ENCODE measurements at regions not wholly inside any gene's neighbourhood (a gene's known extent, or its start where the extent isn't known, plus 50 kb on each side); places are given as distances from the start of the nearest gene placed in this dataset.

DNA sequence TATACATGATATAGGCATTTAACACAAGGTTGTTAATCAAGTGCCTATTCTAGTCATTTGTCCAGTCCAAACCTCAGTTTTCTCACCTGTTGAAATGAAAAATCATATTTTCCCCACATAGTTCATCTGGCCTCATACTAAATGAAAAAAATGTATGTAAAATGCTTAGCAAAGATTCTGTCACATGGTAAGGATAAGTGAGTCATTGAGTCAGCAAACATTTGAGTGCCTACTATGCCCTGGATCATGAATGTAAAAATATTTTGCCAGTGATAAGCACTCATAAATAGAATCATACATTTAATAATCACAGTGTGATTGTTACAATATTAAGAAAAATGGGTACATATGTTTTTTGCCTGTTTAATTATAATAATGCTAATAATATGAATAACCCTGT is 181.2 kb upstream of the PAPPA start:
- no peak for DNase-seq

DNA sequence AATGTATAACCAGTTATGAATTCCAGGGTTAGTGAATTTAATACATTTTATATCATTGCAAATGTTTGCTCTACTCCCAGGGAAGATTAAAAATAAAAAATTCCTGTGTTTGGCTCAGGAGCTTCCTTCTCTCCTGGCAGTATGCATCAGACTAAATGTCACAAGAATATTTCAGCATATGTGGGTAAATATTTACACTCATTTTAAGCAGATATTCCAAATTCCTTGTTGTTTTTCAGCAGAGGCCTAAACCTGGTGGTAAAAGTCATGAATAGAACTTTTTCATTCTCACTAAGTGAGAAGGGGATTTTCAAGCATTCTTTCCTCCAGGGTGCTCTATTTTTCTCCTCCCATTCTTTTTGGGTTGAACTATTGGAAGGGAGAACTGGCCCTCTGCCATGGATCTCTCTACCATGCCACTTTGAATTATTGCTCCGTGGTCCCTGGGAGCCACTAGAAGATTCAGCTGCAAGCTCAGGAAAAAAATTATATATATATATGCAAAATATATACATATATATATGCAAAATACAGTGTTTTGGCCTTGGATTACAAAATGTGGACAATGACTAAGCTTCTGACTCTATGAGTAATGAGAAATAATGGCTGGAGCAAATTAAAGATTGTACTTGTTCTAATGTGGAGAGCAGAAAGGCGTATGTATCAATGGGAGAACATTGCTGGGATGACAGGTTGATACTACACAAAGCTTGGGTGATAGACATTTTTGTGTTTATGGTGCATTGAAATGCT is 180.6 kb upstream of the PAPPA start:
- DNase-seq: no peak

GRCh38 chr9:115976781-115977180 is 176.8 kb upstream of the PAPPA start:
- DNase-seq: no peak

- no peak for DNase-seq
Measured at GRCh38 chr9:115978091-115978490, 175.5 kb upstream of the PAPPA start.

DNA sequence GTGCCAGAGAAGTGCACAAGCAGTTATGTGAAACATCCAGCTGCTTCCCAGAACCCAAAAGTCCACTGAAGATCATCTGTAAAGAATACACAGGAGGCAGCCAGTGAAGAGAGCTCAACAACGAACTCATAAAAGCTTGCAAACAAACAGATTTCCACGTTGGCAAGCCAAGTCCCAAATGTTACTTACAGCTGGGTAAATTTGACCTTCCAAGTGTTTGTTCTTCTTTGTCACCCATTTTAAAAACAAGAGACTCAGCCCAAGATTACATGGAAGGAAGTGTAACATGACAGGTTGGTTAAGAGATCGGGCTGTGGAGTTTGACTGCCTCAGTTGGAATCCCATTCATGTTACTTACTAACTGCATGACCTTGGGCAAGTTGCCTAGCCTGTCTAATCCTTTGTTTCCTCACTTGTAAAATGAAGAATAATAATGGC is 174.9 kb upstream of the PAPPA start:
- DNase-seq: no peak

- DNase-seq: no peak
Measured at GRCh38 chr9:115980054-115980453, 173.5 kb upstream of the PAPPA start.

DNA sequence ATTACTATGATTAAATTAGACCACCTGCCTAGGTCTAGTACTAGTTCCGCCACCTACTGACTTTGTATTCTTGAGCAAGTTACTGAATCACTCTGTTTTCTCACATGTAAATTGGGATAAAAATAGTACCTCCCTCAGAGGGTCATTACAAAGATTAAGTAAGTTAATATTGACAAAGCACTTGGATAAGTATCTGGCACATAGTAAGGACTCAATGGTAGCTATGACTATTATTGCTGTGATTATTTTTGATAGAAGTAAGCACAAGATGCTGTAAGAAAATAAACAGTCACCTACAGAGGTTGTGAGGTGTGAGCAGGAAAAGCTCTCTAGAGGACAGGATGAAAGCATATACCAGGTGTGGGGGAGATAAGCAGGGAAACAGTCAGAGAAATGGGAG is 173.1 kb upstream of the PAPPA start:
- DNase-seq: no peak

GRCh38 chr9:115980976-115981375 is 172.6 kb upstream of the PAPPA start:
- no peak for DNase-seq

- DNase-seq: no peak
Measured at GRCh38 chr9:115983366-115983765, 170.2 kb upstream of the PAPPA start.

- no peak for DNase-seq
Measured at GRCh38 chr9:115985657-115986056, 167.9 kb upstream of the PAPPA start.

DNA sequence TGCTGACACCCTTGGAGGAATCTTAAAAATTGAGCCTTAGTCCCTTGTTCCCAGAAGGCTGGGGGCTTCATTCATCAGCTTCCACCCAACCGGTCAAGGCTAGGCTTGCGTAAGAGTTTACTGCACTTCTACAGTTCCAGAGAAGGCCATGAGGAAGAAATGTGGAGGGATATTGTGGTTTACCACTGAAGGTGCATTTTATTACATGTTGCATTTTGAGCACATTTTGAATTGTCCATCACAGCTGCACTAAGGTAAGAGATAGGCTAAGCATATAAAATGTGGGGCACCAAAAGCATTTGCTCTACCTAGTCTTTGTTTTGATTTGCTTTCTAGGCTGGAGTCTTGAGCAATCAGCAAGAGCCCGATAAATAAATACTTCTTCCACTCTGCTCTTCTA is 167.1 kb upstream of the PAPPA start:
- no peak for DNase-seq

- DNase-seq: no peak
Measured at GRCh38 chr9:115988701-115989100, 164.9 kb upstream of the PAPPA start.

DNA sequence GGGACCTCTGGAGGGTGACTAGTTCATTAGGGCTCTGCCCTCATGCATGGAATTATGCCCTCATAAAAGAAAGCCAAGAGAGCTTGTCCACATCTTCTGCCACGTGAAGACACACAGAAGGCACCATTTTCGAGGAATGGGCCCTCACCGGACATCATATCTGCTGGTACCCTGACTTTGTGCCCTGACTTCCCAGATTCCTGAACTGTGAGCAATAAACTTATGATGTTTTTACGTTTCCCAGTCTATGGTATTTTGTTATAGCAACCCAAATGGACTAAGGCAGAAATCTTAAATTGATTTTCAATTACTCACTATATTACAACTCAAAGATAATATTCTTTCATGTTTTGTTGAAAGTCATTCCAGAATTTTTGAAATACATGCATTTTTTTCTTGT is 163.8 kb upstream of the PAPPA start:
- DNase-seq: no peak

DNA sequence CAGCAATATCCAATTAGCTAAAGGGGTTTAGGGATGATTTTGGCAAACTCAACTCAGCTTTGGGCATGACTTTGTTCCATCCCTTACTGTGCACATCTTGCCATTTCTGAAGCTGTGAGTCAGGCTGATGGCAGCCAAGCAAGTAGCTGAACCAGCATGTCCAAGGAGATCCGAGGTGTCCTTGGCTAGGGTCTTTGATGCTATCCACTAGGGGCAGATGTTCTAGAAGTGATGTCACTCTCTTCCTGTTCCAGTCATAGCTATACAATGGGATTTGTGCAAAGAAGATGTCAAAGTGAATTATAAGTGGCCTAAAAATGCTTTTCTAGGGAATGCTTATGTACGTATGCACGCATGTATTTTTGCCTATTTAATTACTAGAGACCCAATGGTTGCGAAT is 160.8 kb upstream of the PAPPA start:
- DNase-seq: no peak

- DNase-seq: no peak
Measured at GRCh38 chr9:115997923-115998322, 155.7 kb upstream of the PAPPA start.

DNA sequence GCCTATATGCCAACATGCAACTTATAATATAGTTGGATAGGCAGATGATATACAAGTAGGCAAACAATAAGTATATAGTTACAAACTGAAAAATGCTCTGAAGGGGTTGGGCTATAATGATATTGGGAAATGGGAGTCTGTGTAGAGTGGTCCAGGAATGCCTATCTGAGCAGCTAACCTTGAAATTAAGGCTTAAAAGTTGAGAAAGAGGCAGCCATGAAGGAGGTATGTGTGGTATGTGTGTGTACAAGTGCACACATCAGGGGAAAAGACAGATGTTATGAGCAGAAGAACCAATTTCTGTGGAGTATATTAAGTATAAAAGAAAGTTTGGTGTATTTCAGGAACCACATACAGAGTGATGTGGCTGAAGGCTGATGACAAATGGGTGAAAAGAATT is 154.9 kb upstream of the PAPPA start:
- no peak for DNase-seq

GRCh38 chr9:115999498-115999897 is 154.1 kb upstream of the PAPPA start:
- no peak for DNase-seq

- peak; percentile 3 for DNase-seq
Measured at GRCh38 chr9:116000748-116001329, 152.8 kb upstream of the PAPPA start.

- DNase-seq: no peak
Measured at GRCh38 chr9:116002181-116002580, 151.4 kb upstream of the PAPPA start.

DNA sequence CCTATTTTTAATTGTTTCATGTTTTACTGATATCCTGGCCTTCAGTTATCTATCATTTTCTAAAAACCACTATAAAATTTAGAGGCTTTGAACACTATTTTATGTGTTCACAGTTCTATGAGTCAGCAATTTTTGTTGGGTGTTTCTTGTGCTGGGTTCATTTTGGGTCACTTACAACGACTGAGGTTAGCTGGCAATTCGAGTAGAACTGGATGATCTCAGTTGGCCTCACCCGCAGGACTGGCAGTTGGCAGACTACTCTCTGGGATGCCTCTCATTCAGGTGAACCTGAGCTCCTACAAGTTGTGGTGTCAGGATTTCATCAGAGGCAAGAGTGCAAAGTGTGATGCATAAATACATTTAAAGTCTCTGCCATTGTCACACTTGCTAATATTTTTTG is 151.0 kb upstream of the PAPPA start:
- DNase-seq: no peak

DNA sequence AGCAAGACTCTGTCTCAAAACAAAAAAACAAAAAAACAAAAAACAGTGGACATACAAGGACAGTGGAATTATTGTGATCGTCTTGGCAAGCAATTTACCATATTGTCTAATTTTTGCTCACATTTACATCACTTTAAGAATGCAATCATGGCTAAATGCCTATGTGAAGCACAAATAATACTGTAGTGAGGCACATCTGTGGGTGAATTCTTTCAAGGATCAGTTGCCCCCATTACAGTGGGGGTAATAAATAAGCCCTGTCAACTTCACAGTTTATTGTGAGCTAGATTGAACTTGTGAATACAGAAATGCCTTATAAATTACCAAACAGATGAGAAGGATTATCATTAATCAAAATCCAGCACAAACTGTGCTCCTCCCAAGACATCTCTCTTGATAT is 150.2 kb upstream of the PAPPA start:
- no peak for DNase-seq

GRCh38 chr9:116005205-116005604 is 148.4 kb upstream of the PAPPA start:
- no peak for DNase-seq

- no peak for DNase-seq
Measured at GRCh38 chr9:116007824-116008223, 145.8 kb upstream of the PAPPA start.

DNA sequence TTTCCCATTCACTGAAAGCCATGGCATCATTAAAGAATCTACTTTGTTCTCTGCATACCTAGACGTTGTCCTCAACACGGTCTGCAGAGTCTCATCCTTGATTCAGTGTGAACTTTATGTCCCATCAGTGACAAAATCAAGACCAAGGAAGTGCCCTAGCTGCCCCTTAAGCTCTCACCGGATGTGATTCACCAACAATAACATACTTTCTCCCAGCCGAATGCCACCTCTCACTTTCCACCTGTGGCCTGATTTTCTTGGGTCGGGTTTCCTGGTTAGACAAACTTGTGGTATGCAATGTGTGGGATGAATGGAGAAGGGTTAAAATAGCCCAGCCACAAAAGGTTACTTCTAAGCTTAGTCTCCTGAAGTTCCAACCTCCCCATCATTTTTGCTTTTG is 145.3 kb upstream of the PAPPA start:
- DNase-seq: no peak

- no peak for DNase-seq
Measured at GRCh38 chr9:116009420-116009819, 144.2 kb upstream of the PAPPA start.

Data from NCI-H510A treated with DMSO at 0.1 percent for 48 hours (cell line).